ENCODE measurements at regions not wholly inside any gene's neighbourhood (a gene's known extent, or its start where the extent isn't known, plus 50 kb on each side); places are given as distances from the start of the nearest gene placed in this dataset.

DNA sequence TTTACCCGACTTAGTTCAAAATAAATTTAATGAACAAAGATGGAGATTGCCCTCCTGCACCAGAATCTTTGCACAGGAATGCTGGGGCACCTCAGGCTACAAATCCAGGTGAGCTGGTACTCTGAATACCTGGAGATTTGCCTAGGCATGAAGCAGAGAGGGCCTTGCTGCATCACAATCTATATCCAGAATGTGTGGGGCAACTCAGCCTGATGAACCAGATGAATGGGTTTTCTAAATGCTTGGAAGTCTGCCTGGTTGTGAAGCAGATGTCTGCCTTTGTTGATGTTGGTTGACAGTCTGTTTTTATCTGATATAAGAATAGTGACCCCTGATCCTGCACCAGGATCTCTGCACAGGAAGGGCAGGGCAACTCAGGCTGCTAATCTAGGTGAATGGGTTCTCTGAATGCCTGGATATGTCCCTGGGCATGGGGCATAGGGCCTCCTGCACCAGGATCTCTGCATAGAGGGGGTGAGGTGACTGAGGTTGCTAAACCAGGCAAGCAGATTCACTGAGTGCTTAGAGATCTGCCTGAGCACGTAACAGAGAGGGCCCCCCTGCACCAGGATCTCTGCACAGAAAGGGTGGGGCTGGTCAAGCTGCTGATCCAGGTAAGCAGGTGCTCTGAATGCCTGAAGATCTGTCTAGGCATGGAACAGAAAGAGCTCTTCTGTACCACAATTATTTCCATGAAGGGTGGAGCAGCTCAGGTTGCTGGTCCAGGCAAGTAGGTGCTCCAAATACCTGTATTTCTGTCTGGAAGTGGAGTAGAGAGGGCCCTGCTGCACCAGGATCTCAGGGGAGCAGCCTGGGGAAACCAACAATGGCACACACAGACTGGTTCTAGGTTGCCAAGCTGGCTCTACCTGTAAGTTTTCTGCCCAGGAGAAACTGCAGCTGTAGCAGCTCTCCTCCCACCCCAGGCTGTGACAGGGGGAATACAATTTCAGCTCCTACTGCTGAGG is 437.5 kb downstream of the MMUT start (continued):
- TF ChIP-seq, protein P1, sequence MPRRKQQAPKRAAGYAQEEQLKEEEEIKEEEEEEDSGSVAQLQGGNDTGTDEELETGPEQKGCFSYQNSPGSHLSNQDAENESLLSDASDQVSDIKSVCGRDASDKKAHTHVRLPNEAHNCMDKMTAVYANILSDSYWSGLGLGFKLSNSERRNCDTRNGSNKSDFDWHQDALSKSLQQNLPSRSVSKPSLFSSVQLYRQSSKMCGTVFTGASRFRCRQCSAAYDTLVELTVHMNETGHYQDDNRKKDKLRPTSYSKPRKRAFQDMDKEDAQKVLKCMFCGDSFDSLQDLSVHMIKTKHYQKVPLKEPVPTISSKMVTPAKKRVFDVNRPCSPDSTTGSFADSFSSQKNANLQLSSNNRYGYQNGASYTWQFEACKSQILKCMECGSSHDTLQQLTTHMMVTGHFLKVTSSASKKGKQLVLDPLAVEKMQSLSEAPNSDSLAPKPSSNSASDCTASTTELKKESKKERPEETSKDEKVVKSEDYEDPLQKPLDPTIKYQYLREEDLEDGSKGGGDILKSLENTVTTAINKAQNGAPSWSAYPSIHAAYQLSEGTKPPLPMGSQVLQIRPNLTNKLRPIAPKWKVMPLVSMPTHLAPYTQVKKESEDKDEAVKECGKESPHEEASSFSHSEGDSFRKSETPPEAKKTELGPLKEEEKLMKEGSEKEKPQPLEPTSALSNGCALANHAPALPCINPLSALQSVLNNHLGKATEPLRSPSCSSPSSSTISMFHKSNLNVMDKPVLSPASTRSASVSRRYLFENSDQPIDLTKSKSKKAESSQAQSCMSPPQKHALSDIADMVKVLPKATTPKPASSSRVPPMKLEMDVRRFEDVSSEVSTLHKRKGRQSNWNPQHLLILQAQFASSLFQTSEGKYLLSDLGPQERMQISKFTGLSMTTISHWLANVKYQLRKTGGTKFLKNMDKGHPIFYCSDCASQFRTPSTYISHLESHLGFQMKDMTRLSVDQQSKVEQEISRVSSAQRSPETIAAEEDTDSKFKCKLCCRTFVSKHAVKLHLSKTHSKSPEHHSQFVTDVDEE (CRISPR knock-in tag; IDR thresholded peaks at IDR 0.05), result no peak
- TF ChIP-seq, protein P2, sequence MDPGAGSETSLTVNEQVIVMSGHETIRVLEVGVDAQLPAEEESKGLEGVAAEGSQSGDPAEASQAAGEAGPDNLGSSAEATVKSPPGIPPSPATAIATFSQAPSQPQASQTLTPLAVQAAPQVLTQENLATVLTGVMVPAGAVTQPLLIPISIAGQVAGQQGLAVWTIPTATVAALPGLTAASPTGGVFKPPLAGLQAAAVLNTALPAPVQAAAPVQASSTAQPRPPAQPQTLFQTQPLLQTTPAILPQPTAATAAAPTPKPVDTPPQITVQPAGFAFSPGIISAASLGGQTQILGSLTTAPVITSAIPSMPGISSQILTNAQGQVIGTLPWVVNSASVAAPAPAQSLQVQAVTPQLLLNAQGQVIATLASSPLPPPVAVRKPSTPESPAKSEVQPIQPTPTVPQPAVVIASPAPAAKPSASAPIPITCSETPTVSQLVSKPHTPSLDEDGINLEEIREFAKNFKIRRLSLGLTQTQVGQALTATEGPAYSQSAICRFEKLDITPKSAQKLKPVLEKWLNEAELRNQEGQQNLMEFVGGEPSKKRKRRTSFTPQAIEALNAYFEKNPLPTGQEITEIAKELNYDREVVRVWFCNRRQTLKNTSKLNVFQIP (CRISPR knock-in tag; IDR thresholded peaks at IDR 0.05; ENCODE audit: borderline replicate concordance, low read depth), result no peak
- TF ChIP-seq ZC3H10 (CRISPR knock-in tag; IDR thresholded peaks at IDR 0.05) (no peak), ISL1 (CRISPR knock-in tag; IDR thresholded peaks at IDR 0.05) (no peak), SNAI2 (CRISPR knock-in tag; IDR thresholded peaks at IDR 0.05) (no peak), ZFP3 (CRISPR knock-in tag; IDR thresholded peaks at IDR 0.05) (no peak), ESRRG (CRISPR knock-in tag; IDR thresholded peaks at IDR 0.05) (no peak), TCF4 (CRISPR knock-in tag; IDR thresholded peaks at IDR 0.05; ENCODE audit: borderline replicate concordance) (no peak), TOX (CRISPR knock-in tag; IDR thresholded peaks at IDR 0.05; ENCODE audit: borderline replicate concordance) (no peak), ZFP30 (CRISPR knock-in tag; IDR thresholded peaks at IDR 0.05) (no peak)

DNA sequence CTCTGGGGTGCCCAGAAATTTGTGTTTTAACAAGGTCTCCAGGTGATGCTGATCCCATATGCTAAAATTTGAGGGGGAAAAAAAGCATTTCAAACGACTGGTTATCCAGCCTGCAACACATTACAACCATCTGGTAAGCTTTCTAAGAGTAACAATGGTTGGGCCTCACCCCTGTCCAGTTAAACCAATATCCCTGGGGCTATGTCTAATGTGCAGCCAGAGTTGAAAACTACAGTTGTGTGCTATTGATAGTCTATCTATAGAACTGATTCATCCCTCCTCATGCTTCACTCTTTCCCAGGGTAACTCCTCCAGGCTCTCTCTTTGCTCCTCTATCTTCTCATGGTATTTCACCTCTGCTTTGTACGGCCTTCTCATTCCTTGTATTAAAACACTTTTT is 458.3 kb downstream of the MMUT start:
- TF ChIP-seq ZFP3 (CRISPR knock-in tag; IDR thresholded peaks at IDR 0.05), result no peak
- no peak for ATAC-seq

DNA sequence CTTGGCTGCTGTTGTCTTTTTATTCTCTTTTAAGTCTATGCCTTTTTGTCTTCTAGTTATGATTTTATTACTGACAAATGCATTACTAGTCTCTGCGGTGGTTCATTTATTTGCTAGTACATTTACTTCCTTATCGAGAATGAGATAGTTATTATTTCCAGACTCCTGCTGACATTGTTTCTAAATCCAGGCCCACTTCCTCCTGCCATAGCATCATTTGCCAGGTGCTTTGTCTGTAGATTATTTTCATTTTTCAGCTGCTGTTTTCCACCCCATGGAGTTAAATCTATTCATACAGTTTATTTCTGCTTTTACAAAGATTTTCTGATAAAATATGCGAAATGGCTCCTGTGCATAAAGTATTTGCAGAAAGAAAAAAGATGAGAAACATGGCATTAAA is 459.7 kb downstream of the MMUT start:
- no peak for TF ChIP-seq ZNF8 (CRISPR knock-in tag; IDR thresholded peaks at IDR 0.05)
- TF ChIP-seq, protein P1 (CRISPR knock-in tag; IDR thresholded peaks at IDR 0.05), result 0 out of 2 replicates have a peak, but pooled peaks have one; percentile 30
- no peak for TF ChIP-seq ZFP30 (CRISPR knock-in tag; IDR thresholded peaks at IDR 0.05)
- no peak for TF ChIP-seq CSDC2 (CRISPR knock-in tag; IDR thresholded peaks at IDR 0.05)
- no peak for TF ChIP-seq GLIS3 (CRISPR knock-in tag; IDR thresholded peaks at IDR 0.05)
- peak; percentile 64 for TF ChIP-seq TCF4 (CRISPR knock-in tag; IDR thresholded peaks at IDR 0.05; ENCODE audit: borderline replicate concordance)
- no peak for TF ChIP-seq TOX (CRISPR knock-in tag; IDR thresholded peaks at IDR 0.05; ENCODE audit: borderline replicate concordance)
- TF ChIP-seq ZC3H10 (CRISPR knock-in tag; IDR thresholded peaks at IDR 0.05), result no peak
- no peak for TF ChIP-seq PPARA (CRISPR knock-in tag; IDR thresholded peaks at IDR 0.05; ENCODE audit: borderline replicate concordance)
- TF ChIP-seq BACH2 (CRISPR knock-in tag; IDR thresholded peaks at IDR 0.05; ENCODE audit: borderline replicate concordance), result no peak
- no peak for TF ChIP-seq OSR1 (CRISPR knock-in tag; IDR thresholded peaks at IDR 0.05)
- no peak for TF ChIP-seq ZNF565 (CRISPR knock-in tag; conservative IDR thresholded peaks at IDR 0.05; ENCODE audit: low read depth)
- no peak for TF ChIP-seq ZFP3 (CRISPR knock-in tag; IDR thresholded peaks at IDR 0.05)
- TF ChIP-seq ARNTL (CRISPR knock-in tag; IDR thresholded peaks at IDR 0.05; ENCODE audit: borderline replicate concordance, low read depth), result no peak
- TF ChIP-seq, protein P3, sequence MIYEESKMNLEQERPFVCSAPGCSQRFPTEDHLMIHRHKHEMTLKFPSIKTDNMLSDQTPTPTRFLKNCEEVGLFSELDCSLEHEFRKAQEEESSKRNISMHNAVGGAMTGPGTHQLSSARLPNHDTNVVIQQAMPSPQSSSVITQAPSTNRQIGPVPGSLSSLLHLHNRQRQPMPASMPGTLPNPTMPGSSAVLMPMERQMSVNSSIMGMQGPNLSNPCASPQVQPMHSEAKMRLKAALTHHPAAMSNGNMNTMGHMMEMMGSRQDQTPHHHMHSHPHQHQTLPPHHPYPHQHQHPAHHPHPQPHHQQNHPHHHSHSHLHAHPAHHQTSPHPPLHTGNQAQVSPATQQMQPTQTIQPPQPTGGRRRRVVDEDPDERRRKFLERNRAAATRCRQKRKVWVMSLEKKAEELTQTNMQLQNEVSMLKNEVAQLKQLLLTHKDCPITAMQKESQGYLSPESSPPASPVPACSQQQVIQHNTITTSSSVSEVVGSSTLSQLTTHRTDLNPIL (CRISPR knock-in tag; IDR thresholded peaks at IDR 0.05; ENCODE audit: low read depth), result no peak
- TF ChIP-seq, protein P2 (CRISPR knock-in tag; IDR thresholded peaks at IDR 0.05; ENCODE audit: borderline replicate concordance, low read depth), result no peak
- TF ChIP-seq RARB (CRISPR knock-in tag; IDR thresholded peaks at IDR 0.05), result no peak
- TF ChIP-seq ZNF70 (CRISPR knock-in tag; IDR thresholded peaks at IDR 0.05), result no peak
- no peak for ATAC-seq

All from SK-N-SH treated with all-trans-retinoic acid at 6 μM for 48 hours (cell line).